Stimulated activated CD4-positive, alpha-beta T cell treated with anti-CD3 and anti-CD28 coated beads, Interleukin-1b, Interleukin-23, amount 100 ng/mL, for 4 hours (primary cell): ENCODE measurements at regions not wholly inside any gene's neighbourhood (a gene's known extent, or its start where the extent isn't known, plus 50 kb on each side); places are given as distances from the start of the nearest gene placed in this dataset.
"Not testable (repeated sequence)": the region's sequence is repeated elsewhere in the genome, so short reads cannot be mapped to it uniquely, and the experiment has no call there.

Experiments used
- DNase-seq, 2 donors: peaks; one replicate each; pipeline ENCODE4 v3.0.0-alpha.2; 2020; ENCODE audit warnings: low read depth in 2 of 2

GRCh38 chr3:6421666-6422445 lies 439.1 kb upstream of the GRM7 start:
- DNase-seq, result no peak

DNA sequence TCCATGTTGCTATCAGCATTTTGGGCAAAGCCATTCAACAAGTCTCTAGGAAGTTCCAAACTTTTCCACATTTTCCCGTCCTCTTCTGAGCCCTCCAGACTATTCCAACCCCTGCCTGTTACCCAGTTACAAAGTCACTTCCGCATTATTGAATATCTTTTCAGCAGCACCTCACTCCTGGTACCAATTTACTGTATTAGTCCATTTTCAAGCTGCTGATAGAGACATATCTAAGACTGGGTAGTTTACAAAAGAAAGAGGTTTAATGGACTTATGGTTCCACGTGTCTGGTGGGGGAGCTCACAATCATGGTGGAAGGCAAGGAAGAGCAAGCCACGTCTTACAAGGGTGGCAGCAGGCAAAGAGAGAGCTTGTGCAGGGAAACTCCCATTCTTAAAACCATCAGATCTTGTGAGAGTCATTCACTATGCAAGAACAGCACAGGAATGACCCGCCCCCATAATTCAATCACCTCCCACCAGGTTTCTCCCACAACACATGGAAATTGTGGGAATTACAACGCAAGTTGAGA lies 435.6 kb upstream of the GRM7 start:
- no peak for DNase-seq

- DNase-seq, result not testable (repeated sequence)
Observed at GRCh38 chr3:6428276-6428675, 432.6 kb upstream of the GRM7 start.

DNA sequence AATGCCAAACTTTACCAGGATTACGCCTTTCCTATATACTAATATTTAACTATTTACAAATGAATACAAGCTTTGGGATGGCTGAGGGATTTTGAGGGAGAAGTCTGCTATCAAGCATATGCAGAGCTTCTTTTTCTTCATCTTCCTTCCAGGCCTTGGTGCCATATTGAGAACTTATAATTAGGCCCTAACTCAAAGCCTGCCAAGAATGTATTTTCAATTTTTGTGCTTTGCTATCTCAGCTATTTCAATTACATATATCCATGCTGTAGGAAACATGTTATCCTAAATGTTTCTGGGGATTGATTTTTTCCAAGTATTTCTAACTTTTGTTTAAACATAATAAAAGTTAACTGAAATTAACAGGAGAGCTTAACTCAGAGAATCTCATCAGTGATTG lies 425.0 kb upstream of the GRM7 start:
- no peak for DNase-seq

- DNase-seq, result no peak
Observed at GRCh38 chr3:6437631-6438030, 423.3 kb upstream of the GRM7 start.

GRCh38 chr3:6438031-6438430 lies 422.9 kb upstream of the GRM7 start:
- no peak for DNase-seq

DNA sequence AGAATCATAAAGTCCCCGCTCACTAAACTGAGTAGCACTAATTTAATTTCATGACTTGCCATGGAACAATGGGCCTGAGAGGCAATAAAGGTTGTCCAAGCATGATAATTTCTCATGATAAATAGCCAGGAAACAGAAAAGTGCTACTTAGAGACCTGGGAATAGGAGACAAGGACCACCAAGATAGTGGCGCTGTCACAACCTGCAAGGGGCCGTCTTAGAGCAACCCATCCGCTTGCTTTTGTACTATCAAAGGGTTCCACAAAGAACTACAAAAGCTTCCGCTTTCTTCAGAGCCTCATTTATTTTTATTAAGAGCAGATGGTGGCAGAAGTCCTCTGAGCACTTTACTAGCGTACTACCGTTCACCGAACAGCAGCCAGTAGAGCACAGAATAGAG lies 421.7 kb upstream of the GRM7 start:
- no peak for DNase-seq

DNA sequence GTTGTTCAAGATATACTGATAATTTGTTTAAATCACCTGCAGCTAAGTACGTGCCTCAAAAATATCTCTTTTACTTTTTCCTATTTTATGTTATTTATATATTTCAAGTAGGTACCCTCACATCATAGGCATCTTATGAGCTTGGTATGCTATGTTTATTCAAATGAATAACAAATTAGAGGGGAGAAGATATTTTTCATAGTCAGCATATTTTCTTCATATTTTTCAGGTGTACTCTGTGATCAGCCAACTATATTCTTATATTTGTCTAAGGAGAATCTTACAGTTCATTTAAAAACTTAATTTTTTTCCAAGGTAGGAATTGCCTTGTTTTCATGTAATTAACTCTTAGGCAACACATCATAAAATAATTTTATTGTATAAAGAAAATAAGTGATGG lies 421.1 kb upstream of the GRM7 start:
- DNase-seq, result no peak

GRCh38 chr3:6444888-6445658 lies 415.8 kb upstream of the GRM7 start:
- DNase-seq, result no peak

DNA sequence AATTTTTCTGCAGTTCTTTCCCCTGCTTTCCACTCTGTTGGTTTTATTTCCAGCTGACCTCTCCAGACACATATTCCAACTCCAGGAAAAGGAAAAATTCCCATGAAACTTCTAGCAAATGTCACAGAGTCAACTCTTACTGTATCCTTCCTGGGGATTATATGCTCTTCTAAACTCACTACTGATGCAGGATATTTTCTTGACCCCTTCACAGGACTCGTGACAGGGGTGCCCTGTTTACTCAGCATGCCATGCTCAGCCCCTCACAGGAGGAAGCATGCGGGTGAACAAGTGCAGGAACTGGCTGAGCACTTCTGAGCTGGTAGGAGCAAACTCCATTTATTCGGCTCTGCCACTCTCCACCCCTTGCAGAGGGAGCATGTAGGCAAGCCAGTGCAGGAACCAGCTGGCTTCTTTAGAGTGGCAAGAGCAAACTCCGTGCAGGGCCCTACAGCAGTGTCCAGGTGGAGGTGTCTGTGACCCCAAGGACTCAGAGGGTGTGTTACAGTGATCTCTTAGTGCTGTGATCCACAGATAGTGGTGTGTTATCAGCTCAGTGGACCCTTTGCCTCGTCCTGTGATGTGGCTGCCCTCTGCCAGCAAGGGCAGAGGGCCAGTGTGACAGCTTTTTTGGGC lies 413.6 kb upstream of the GRM7 start:
- DNase-seq, result no peak

DNA sequence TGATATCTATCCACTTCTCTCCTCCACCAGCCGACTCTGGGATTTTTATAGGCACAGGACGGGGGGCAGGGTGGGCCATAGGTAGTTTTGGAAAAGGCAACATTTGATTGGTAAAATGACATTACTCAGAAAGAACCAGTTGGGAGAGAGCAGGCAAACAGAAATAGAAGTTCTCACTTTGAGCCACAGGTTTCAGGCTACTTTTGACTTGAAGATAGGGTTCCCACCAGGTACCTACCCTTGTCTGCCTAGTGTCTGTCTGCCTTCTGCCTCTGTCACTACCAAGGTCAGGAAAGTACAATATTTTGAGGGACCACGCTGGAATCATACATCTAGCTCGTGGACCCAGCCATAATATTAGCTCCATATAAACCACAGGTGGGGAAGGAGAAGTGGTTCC lies 412.9 kb upstream of the GRM7 start:
- DNase-seq, result no peak

- DNase-seq, result no peak
Observed at GRCh38 chr3:6449099-6449498, 411.8 kb upstream of the GRM7 start.

- DNase-seq, result no peak
Observed at GRCh38 chr3:6452974-6453373, 407.9 kb upstream of the GRM7 start.

DNA sequence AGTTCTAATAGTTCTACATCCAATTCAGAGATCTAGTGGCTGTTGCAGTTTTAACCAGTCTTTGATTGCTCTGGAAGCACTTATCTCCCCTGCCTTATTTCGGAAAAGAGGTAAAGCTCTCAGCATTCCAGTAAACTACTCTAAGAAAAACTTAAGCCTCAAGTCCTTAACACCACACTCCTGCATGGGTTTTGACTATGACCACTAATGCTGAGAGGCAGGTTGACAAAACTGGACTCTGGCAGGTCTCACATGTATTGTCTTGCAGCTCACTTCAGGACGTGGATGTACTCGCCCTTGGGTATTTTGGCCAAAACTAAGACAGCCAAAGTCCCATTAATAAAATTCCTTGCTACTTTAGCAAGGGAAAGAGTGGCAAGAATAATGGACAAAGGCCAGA lies 405.9 kb upstream of the GRM7 start:
- DNase-seq, result no peak

GRCh38 chr3:6467186-6467585 lies 393.7 kb upstream of the GRM7 start:
- no peak for DNase-seq

- DNase-seq, result no peak
Observed at GRCh38 chr3:6468589-6468988, 392.3 kb upstream of the GRM7 start.

DNA sequence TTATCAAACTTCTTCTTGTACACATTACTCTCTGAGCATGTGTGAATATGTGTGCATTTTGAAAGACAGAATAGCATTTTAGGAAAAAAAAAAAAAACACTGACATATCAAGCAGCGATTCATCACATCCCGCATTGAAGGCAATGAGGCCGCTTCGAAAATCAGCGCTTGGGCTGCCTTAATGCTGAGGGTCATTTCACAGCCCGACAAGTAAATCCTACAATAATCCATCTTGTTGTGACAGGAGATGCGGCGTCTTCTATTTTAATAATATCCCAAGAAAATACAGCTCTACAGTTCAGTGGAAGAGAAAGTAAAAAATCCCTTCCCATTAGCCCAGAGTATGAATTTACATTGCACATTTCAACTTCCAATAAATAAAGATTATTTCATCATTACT lies 389.2 kb upstream of the GRM7 start:
- no peak for DNase-seq

- DNase-seq, result not testable (repeated sequence)
Observed at GRCh38 chr3:6490487-6491327, 370.2 kb upstream of the GRM7 start.

GRCh38 chr3:6491768-6492167 lies 369.1 kb upstream of the GRM7 start:
- DNase-seq, result no peak

DNA sequence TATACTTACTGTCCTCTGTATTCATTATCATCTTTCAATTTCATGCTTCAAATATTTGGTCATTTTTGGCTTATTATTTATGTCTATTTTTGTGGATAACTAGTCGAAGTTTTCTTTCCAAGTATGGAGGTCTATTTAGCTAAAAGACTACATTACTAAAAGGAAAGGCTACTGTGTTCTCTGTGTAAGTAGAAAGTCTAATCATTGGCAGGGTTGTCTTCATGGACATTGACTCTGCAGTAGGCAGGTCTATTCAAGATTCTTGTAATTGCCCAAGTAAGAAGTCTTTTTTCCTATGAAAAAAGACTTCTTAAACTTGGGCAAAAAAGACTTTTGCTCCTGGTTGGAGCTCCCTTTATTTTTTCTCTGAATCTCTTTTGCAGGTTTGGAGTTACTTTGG lies 368.6 kb upstream of the GRM7 start:
- no peak for DNase-seq

GRCh38 chr3:6498944-6499343 lies 362.0 kb upstream of the GRM7 start:
- DNase-seq, result not testable (repeated sequence)

DNA sequence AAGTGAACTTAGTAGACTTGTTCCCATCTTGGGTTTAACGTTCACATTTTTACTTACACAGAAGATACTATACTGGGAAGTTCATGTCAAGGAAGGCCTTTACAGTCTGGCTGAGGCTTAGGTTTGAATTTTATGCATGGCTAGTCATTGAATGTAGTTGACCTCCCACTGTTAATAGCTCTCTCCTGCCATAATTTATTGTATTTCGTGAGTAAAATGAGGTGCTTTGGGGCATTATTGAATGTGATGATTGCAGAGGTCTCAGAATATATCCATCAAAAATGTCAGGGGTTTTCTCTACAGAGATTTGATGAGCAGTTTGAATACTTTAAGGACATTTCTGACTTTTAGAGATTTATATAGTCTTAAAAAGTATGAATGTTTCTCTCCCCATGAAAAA lies 356.6 kb upstream of the GRM7 start:
- no peak for DNase-seq
